ENCODE measurements at regions not wholly inside any gene's neighbourhood (a gene's known extent, or its start where the extent isn't known, plus 50 kb on each side); places are given as distances from the start of the nearest gene placed in this dataset.

DNA sequence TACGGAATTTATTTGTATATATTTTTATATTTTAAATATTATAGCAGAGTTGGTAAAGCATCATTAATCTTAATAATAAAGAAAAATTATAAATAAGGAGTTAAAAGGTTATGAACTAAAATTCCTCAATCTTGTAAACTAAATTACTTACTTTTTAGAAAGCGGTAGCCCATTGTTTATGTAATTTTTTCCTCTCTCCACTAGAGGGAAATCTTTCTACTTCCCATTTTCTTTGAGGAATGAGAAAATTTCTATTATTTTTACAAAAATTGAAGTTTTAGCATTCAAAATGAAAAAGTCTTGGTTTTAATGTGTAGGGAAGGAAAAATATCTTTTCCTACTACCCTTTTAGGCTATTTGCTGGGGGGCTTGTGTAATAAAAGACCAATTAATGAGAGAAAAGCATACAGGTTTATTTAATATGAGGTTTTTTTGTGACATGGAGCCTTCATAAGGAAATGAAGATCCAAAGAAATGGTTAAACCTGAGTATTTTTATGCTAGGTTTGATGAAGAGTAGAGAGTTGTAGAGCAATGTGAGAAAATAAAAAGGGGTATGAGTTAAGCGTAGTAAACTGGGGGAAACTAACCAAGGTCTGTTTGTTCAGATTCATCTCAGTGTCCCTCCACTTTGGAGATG is 68.7 kb upstream of the ADAD1 start:
- peak; percentile 16 for DNase-seq

DNA sequence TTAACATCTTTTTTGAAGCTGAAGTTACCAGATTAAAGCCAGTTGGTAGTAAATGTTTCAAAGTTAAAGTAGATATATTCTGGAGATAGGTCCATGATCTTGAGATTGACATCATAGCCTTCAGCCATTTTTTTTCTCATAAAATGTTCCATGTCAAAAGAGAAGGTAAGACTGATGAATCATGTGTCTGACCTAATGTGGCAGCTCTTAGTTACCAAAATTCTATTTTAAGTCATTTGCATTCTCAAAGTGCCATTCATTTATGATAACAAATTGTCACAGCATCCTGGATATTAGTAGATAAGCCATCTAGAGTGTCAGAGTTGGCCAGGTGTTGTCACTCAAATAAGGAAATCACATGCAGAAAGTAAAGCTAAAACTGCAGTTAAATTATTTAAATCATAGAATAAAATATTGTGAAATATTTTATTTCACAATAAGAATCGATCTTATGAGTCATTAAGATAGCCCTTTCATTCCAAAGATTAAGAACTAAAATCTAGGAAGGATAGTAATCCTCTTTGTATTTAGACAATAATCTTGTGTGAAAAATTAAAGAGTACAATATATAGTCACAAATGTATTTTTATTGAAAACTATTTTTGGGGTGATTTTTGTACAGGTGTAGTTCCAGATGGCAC is 65.7 kb upstream of the ADAD1 start:
- DNase-seq = no peak

DNA sequence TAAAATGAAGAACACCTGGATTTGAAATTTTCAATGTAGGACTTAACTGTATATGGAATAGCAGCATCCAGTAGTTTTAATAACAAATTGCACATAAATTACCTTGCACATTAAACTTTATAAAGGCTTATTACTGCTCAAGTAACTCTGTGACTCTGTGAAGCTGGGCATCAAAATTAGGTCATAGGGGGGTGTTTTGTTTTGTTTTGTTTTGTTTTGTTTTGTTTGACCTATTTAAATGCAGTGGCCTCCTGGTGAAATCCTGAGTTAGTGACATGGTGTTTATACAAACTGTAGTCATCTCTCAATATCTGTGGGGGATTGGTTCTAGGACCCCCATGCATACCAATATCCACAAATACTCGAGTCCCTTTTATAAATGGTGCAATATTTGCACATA is 51.9 kb upstream of the ADAD1 start:
- DNase-seq = no peak

DNA sequence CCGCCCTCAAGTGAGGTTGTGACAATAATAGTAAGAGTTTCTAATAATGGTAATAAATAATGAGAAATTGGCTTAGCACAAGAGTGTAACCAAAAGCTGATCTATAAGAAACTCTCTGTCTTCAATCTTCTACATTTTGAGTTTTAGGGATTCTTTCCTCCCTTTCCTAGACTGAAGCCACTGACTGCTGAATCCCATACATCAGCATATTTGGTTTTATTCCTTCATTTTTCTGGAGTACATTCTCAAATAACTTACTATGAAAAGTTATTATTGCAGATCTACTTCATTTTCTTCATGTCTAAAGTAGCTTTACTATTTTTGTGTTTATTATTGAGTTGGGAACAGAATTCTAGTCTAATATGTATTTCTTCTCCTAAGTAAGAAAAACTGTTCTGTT is 49.9 kb upstream of the ADAD1 start:
- DNase-seq = no peak

All from NCI-H1694 treated with DMSO at 0.1 percent for 48 hours (cell line).